SK-N-SH treated with all-trans-retinoic acid at 6 μM for 48 hours (cell line): ENCODE measurements at regions not wholly inside any gene's neighbourhood (a gene's known extent, or its start where the extent isn't known, plus 50 kb on each side); places are given as distances from the start of the nearest gene placed in this dataset.

ENCODE experiments used
- ARNTL ChIP-seq: fragments of 450-650 bp; formaldehyde crosslinking; IDR thresholded peaks from 2 replicates; pipeline ENCODE4 v1.5.0; 2020; ENCODE audit warnings: low read depth, mild to moderate bottlenecking, moderate library complexity, borderline replicate concordance
- GLIS3 ChIP-seq: fragments of 250-450 bp; sonication (Bioruptor Pico); IDR thresholded peaks from 2 replicates; pipeline ENCODE4 v1.5.0; 2020; ENCODE audit warnings: mild to moderate bottlenecking, moderate library complexity
- RARB ChIP-seq: fragments of 250-450 bp; sonication (Bioruptor Pico); IDR thresholded peaks from 2 replicates; pipeline ENCODE4 v1.8.0; 2021; ENCODE audit warnings: mild to moderate bottlenecking, moderate library complexity
- SNAI2 ChIP-seq: fragments of 250-450 bp; sonication (Bioruptor Pico); IDR thresholded peaks from 2 replicates; pipeline ENCODE4 v1.5.0; 2020; ENCODE audit warnings: mild to moderate bottlenecking, moderate library complexity
- ZC3H10 ChIP-seq: fragments of 250-450 bp; sonication (Bioruptor Pico); IDR thresholded peaks from 2 replicates; pipeline ENCODE4 v1.5.1; 2021; ENCODE audit warnings: mild to moderate bottlenecking, moderate library complexity
- ZFP3 ChIP-seq: fragments of 250-450 bp; sonication (Bioruptor Pico); IDR thresholded peaks from 2 replicates; pipeline ENCODE4 v1.5.0; 2020; ENCODE audit warnings: mild to moderate bottlenecking, moderate library complexity
- ZNF565 ChIP-seq: fragments of 450-650 bp; formaldehyde crosslinking; conservative IDR thresholded peaks from 2 replicates; pipeline ENCODE4 v1.5.0; 2020; ENCODE audit warnings: low read depth, mild to moderate bottlenecking, moderate library complexity
- ZNF8 ChIP-seq: fragments of 450-650 bp; formaldehyde crosslinking; IDR thresholded peaks from 2 replicates; pipeline ENCODE4 v1.5.0; 2020; ENCODE audit warnings: mild to moderate bottlenecking, moderate library complexity
- TF ChIP-seq, protein P1 (sequence below): fragments of 250-450 bp; sonication (Bioruptor Pico); IDR thresholded peaks from 2 replicates; pipeline ENCODE4 v1.8.0; 2020; ENCODE audit warnings: mild to moderate bottlenecking, moderate library complexity, borderline replicate concordance
- TF ChIP-seq, protein P2 (sequence below): fragments of 250-450 bp; sonication (Bioruptor Pico); IDR thresholded peaks from 2 replicates; pipeline ENCODE4 v1.5.1; 2021; ENCODE audit warnings: mild to moderate bottlenecking, moderate library complexity
- TF ChIP-seq, protein P3 (sequence below): fragments of 250-450 bp; sonication (Bioruptor Pico); IDR thresholded peaks from 2 replicates; pipeline ENCODE4 v1.5.1; 2020; ENCODE audit warnings: low read depth, mild to moderate bottlenecking, moderate library complexity

DNA sequence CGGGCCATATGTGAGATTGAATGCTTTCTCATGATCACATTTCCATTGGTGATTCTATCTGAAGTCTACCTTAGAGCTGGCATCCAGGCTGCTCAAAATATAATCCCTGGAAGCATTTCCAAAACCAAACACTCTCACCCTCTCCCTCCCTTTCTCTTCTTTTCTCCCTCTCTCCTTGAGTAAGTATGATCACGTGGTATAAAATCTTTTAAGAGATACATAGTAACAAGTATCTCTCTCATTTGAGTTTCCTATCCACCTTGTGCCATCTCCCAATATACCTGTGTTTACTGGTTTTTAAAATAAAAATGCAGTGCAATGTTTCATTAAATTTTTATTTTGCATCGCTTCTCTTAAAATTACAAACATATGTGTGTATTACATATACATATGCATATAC, 350.9 kb upstream of the KCNH8 start:
- TF ChIP-seq ZFP3 (CRISPR knock-in tag) (no peak), ARNTL (no peak), ZNF8 (CRISPR knock-in tag) (no peak), GLIS3 (CRISPR knock-in tag) (no peak), ZNF565 (CRISPR knock-in tag) (no peak), RARB (CRISPR knock-in tag) (no peak), ZC3H10 (no peak), SNAI2 (CRISPR knock-in tag) (no peak)
- TF ChIP-seq, protein P1, sequence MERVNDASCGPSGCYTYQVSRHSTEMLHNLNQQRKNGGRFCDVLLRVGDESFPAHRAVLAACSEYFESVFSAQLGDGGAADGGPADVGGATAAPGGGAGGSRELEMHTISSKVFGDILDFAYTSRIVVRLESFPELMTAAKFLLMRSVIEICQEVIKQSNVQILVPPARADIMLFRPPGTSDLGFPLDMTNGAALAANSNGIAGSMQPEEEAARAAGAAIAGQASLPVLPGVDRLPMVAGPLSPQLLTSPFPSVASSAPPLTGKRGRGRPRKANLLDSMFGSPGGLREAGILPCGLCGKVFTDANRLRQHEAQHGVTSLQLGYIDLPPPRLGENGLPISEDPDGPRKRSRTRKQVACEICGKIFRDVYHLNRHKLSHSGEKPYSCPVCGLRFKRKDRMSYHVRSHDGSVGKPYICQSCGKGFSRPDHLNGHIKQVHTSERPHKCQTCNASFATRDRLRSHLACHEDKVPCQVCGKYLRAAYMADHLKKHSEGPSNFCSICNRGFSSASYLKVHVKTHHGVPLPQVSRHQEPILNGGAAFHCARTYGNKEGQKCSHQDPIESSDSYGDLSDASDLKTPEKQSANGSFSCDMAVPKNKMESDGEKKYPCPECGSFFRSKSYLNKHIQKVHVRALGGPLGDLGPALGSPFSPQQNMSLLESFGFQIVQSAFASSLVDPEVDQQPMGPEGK (CRISPR knock-in tag): no peak
- TF ChIP-seq, protein P2, sequence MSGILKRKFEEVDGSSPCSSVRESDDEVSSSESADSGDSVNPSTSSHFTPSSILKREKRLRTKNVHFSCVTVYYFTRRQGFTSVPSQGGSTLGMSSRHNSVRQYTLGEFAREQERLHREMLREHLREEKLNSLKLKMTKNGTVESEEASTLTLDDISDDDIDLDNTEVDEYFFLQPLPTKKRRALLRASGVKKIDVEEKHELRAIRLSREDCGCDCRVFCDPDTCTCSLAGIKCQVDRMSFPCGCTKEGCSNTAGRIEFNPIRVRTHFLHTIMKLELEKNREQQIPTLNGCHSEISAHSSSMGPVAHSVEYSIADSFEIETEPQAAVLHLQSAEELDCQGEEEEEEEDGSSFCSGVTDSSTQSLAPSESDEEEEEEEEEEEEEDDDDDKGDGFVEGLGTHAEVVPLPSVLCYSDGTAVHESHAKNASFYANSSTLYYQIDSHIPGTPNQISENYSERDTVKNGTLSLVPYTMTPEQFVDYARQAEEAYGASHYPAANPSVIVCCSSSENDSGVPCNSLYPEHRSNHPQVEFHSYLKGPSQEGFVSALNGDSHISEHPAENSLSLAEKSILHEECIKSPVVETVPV (CRISPR knock-in tag): no peak
- TF ChIP-seq, protein P3, sequence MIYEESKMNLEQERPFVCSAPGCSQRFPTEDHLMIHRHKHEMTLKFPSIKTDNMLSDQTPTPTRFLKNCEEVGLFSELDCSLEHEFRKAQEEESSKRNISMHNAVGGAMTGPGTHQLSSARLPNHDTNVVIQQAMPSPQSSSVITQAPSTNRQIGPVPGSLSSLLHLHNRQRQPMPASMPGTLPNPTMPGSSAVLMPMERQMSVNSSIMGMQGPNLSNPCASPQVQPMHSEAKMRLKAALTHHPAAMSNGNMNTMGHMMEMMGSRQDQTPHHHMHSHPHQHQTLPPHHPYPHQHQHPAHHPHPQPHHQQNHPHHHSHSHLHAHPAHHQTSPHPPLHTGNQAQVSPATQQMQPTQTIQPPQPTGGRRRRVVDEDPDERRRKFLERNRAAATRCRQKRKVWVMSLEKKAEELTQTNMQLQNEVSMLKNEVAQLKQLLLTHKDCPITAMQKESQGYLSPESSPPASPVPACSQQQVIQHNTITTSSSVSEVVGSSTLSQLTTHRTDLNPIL (CRISPR knock-in tag): no peak
